Cardiac muscle cell (in vitro differentiated cells and primary cell): ENCODE measurements at regions not wholly inside any gene's neighbourhood (a gene's known extent, or its start where the extent isn't known, plus 50 kb on each side); places are given as distances from the start of the nearest gene placed in this dataset.
"Not testable (repeated sequence)": the region's sequence is repeated elsewhere in the genome, so short reads cannot be mapped to it uniquely, and the experiment has no call there.

Experiments
- DNase-seq, 2 donors: peaks; one replicate each; pipeline versions ENCODE4 v3.0.0 to v3.0.0-alpha.2; 2010 to 2017; ENCODE audit warnings: low read depth in 1 of 2, low spot score in 1 of 2
- H3K27ac ChIP-seq: fragments of 200-600 bp; sonication (generic); 2 replicates; pipeline ENCODE4 v1.5.1; 2016
- H3K27me3 ChIP-seq: fragments of 200-600 bp; sonication (generic); 2 replicates; pipeline ENCODE4 v1.6.0; 2016; ENCODE audit warnings: control low read depth
- H3K36me3 ChIP-seq: fragments of 200-600 bp; sonication (generic); 2 replicates; pipeline ENCODE4 v1.5.1; 2016; ENCODE audit warnings: control low read depth
- H3K4me1 ChIP-seq: fragments of 200-600 bp; sonication (generic); 2 replicates; pipeline ENCODE4 v1.8.1; 2017; ENCODE audit warnings: low read depth, mild to moderate bottlenecking, mixed run types
- H3K4me3 ChIP-seq: fragments of 200-600 bp; sonication (generic); 2 replicates; pipeline ENCODE4 v1.5.1; 2016; ENCODE audit warnings: mild to moderate bottlenecking
- H3K9me3 ChIP-seq: fragments of 200-600 bp; sonication (generic); 2 replicates; pipeline ENCODE4 v1.5.1; 2017; ENCODE audit warnings: low read depth, mild to moderate bottlenecking, control low read depth
- CTCF ChIP-seq: IDR thresholded peaks from 2 replicates; pipeline ENCODE4 v1.5.1; 2012; ENCODE audit warnings: low read depth, mild to moderate bottlenecking, low read length

- DNase-seq, H3K27me3 ChIP-seq, H3K4me3 ChIP-seq, H3K27ac ChIP-seq, H3K9me3 ChIP-seq, H3K36me3 ChIP-seq, H3K4me1 ChIP-seq: not testable (repeated sequence)
These were observed 62.3 kb upstream of the UGT2A3 start for GRCh38 chr4:69013933-69014332.

- H3K36me3 ChIP-seq, H3K27me3 ChIP-seq, H3K9me3 ChIP-seq, H3K4me1 ChIP-seq, H3K4me3 ChIP-seq, DNase-seq, H3K27ac ChIP-seq: not testable (repeated sequence)
These were observed 66.4 kb upstream of the UGT2A3 start for GRCh38 chr4:69017986-69018385.

GRCh38 chr4:69019538-69020461, 68.2 kb upstream of the UGT2A3 start:
- not testable (repeated sequence) for H3K4me3 ChIP-seq, DNase-seq, H3K9me3 ChIP-seq, H3K4me1 ChIP-seq, H3K27me3 ChIP-seq, H3K36me3 ChIP-seq, H3K27ac ChIP-seq

- not testable (repeated sequence) for DNase-seq, H3K4me3 ChIP-seq
These were observed 68.8 kb upstream of the UGT2A3 start for GRCh38 chr4:69020462-69020807.

GRCh38 chr4:69025191-69025998, 70.9 kb upstream of the UGT2B7 start:
- DNase-seq, result peak in 1 of 2 donors; percentile 46

More at GRCh38 chr4:69020462-69020807, 68.8 kb upstream of the UGT2A3 start:
- not testable (repeated sequence) for H3K36me3 ChIP-seq, H3K27ac ChIP-seq, H3K4me1 ChIP-seq, H3K9me3 ChIP-seq, H3K27me3 ChIP-seq

GRCh38 chr4:69025999-69026387, 70.3 kb upstream of the UGT2B7 start:
- TF ChIP-seq CTCF, result no peak
- H3K27ac ChIP-seq, result no peak overlapping the region
- H3K36me3 ChIP-seq, result no peaks in the 10 kb centered on the region
- DNase-seq, result no peak
- H3K27me3 ChIP-seq, result no peaks in the 10 kb centered on the region
- no peak overlapping the region for H3K4me3 ChIP-seq
- no peaks in the 10 kb centered on the region for H3K9me3 ChIP-seq
- H3K4me1 ChIP-seq, result no peaks in the 10 kb centered on the region

More at GRCh38 chr4:69025191-69025998, 70.9 kb upstream of the UGT2B7 start:
- no peak for TF ChIP-seq CTCF
- H3K27ac ChIP-seq, result no peak overlapping the region
- no peak overlapping the region for H3K4me3 ChIP-seq
- H3K27me3 ChIP-seq, result no peaks in the 10 kb centered on the region
- H3K36me3 ChIP-seq, result no peaks in the 10 kb centered on the region
- no peaks in the 10 kb centered on the region for H3K9me3 ChIP-seq
- no peaks in the 10 kb centered on the region for H3K4me1 ChIP-seq

GRCh38 chr4:69026974-69027373, 69.3 kb upstream of the UGT2B7 start:
- Histone ChIP-seq H3K36me3 (no peaks in the 10 kb centered on the region), H3K4me1 (no peaks in the 10 kb centered on the region), H3K9me3 (no peaks in the 10 kb centered on the region), H3K27me3 (no peaks in the 10 kb centered on the region), H3K27ac (no peak overlapping the region), H3K4me3 (no peak overlapping the region)
- DNase-seq, result no peak
- TF ChIP-seq CTCF, result no peak
